ENCODE measurements at regions not wholly inside any gene's neighbourhood (a gene's known extent, or its start where the extent isn't known, plus 50 kb on each side); places are given as distances from the start of the nearest gene placed in this dataset.
"Not testable (repeated sequence)": the region's sequence is repeated elsewhere in the genome, so short reads cannot be mapped to it uniquely, and the experiment has no call there.

DNA sequence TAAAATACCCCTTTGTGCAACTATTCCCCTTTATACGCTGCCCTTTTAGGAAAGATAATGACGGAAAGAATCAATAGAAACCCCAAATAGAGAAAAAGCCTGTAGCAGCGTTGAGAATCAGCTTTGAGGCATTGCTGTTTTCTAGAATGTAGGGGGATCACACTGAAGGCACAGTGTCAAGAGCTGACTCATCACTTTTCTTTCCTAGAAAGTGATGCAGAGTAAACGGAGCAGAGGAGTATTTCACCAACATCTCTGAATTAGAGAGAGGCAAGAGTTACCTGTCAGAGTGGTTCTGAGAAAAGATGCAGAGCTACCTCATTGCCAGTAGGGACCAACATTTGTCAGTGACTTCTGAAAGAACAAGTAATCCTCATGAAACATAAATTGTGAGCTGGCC lies 269.8 kb upstream of the TMC3 start:
- ChIA-PET CTCF (no interaction called here), POLR2A (no interaction called here)
- TF ChIP-seq, protein P1, sequence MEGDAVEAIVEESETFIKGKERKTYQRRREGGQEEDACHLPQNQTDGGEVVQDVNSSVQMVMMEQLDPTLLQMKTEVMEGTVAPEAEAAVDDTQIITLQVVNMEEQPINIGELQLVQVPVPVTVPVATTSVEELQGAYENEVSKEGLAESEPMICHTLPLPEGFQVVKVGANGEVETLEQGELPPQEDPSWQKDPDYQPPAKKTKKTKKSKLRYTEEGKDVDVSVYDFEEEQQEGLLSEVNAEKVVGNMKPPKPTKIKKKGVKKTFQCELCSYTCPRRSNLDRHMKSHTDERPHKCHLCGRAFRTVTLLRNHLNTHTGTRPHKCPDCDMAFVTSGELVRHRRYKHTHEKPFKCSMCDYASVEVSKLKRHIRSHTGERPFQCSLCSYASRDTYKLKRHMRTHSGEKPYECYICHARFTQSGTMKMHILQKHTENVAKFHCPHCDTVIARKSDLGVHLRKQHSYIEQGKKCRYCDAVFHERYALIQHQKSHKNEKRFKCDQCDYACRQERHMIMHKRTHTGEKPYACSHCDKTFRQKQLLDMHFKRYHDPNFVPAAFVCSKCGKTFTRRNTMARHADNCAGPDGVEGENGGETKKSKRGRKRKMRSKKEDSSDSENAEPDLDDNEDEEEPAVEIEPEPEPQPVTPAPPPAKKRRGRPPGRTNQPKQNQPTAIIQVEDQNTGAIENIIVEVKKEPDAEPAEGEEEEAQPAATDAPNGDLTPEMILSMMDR (IDR thresholded peaks at IDR 0.05; ENCODE audit: control extremely low read depth, extremely low read depth, low read depth, missing control alignments), result no peak
- no peak for DNase-seq (ENCODE audit: extremely low spot score)

DNA sequence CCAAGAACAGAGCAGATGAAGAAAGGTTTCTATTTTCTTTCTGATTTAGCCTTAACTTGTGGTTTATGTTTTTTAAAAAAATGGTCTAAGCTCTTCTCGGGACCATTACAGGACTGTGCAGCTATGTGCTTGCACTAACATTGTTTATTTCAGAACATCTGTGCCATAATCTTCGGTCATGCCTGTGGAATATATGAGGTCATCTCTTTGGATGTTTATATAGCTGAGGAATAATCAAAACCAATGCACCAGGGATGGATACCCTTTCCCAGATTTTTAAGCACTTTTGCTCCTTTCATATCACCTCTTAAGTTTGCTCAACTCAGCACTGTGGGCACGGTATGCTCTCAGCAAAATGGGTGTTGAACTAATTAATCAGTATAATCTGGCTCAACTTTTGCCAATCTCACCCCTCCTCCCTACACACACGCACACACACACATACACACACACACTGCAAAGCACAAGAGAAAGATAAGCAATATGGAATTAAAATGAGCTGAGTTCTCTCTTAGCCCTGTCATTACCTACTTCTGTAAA lies 268.5 kb upstream of the TMC3 start:
- ChIA-PET CTCF (interaction anchor here (1.2 kb wide), 1 partner anchor 39 kb away, joined by 3 read pairs; no protein-coding TSS in a partner anchor), POLR2A (no interaction called here)
- TF ChIP-seq, protein P1 (IDR thresholded peaks at IDR 0.05; ENCODE audit: control extremely low read depth, extremely low read depth, low read depth, missing control alignments), result no peak
- DNase-seq (ENCODE audit: extremely low spot score), result no peak

DNA sequence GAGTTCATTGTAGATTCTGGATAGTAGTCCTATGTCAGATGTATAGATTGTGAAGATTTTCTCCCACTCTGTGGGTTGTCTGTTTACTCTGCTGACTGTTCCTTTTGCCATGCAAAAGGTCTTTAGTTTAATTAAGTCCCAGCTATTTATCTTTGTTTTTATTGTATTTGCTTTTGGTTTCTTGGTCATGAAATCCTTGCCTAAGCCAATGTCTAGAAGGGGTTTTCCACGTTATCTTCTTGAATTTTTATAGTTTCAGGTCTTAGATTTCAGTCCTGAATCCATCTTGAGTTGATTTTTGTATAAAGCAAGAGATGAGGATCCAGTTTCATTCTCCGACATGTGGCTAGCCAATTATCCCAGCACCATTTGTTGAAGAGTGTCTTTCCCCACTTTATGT lies 262.1 kb upstream of the TMC3 start:
- CTCF ChIA-PET; DNase-seq (ENCODE audit: extremely low spot score); POLR2A ChIA-PET: not testable (repeated sequence)

DNA sequence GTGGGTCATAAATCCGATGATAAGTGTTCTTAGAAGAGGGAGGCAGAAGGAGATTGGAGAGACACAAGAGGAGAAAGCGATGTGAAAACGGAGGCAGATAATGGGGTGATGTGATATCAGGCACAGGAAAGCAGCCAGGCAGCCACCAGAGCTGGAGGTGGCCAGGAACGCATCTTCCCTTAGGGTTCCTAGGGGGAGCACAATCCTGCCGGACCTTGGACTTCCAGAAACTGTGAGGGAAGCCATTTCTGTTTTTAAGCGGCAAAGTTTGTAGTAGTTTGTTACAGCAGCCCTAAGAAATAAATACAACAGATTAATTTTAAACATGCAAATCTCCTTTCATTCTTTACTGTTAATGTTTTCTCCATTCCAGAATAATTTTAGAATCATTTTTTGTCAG lies 259.9 kb upstream of the TMC3 start:
- POLR2A ChIA-PET, result no interaction called here
- TF ChIP-seq, protein P1 (IDR thresholded peaks at IDR 0.05; ENCODE audit: control extremely low read depth, extremely low read depth, low read depth, missing control alignments), result no peak
- CTCF ChIA-PET, result no interaction called here
- DNase-seq (ENCODE audit: extremely low spot score), result no peak

GRCh38 chr15:81625896-81626295 lies 251.9 kb upstream of the TMC3 start:
- CTCF ChIA-PET, result no interaction called here
- DNase-seq (ENCODE audit: extremely low spot score), result no peak
- TF ChIP-seq, protein P1 (IDR thresholded peaks at IDR 0.05; ENCODE audit: control extremely low read depth, extremely low read depth, low read depth, missing control alignments), result no peak
- POLR2A ChIA-PET, result no interaction called here

- CTCF ChIA-PET, result no interaction called here
- POLR2A ChIA-PET, result no interaction called here
- TF ChIP-seq, protein P1 (IDR thresholded peaks at IDR 0.05; ENCODE audit: control extremely low read depth, extremely low read depth, low read depth, missing control alignments), result no peak
- no peak for DNase-seq (ENCODE audit: extremely low spot score)
Measured at GRCh38 chr15:81619002-81619401, 245.0 kb upstream of the TMC3 start.

GRCh38 chr15:81612631-81613030 lies 238.6 kb upstream of the TMC3 start:
- DNase-seq (ENCODE audit: extremely low spot score), result no peak
- POLR2A ChIA-PET, result no interaction called here
- TF ChIP-seq, protein P1 (IDR thresholded peaks at IDR 0.05; ENCODE audit: control extremely low read depth, extremely low read depth, low read depth, missing control alignments), result no peak
- CTCF ChIA-PET, result no interaction called here

Measured in GM10248 (cell line).